Heart right ventricle (tissue), 16 donors: ENCODE measurements at regions not wholly inside any gene's neighbourhood (a gene's known extent, or its start where the extent isn't known, plus 50 kb on each side); places are given as distances from the start of the nearest gene placed in this dataset.

Source experiments
- ATAC-seq, 8 donors: fragments of 200-7000 bp; cut with Tn5 transposase; one replicate each; pipeline ENCODE4 v1.9.1; 2020; ENCODE audit warnings: mild to moderate bottlenecking in 8 of 8, moderate library complexity in 8 of 8, moderate number of reproducible peaks in 1 of 8
- DNase-seq, 2 donors: peaks; one replicate each; pipeline ENCODE4 v3.0.0-alpha.2; 2020
- H3K27ac ChIP-seq, 10 donors: fragments of 200-600 bp; sonication (generic) in 2 of 10; one replicate each; pipeline versions ENCODE4 v1.5.0 to v1.8.0; 2020 to 2022; ENCODE audit warnings: mild to moderate bottlenecking in 3 of 10
- H3K27me3 ChIP-seq, 7 donors: fragments of 200-600 bp; one replicate each; pipeline ENCODE4 v1.8.0; 2021 to 2022; ENCODE audit warnings: mild to moderate bottlenecking in 2 of 7
- H3K36me3 ChIP-seq, 9 donors: fragments of 200-600 bp; sonication (generic) in 1 of 9; one replicate each; pipeline versions ENCODE4 v1.5.0 to v1.8.0; 2020 to 2022; ENCODE audit warnings: mild to moderate bottlenecking in 2 of 9
- H3K4me1 ChIP-seq, 9 donors: fragments of 200-600 bp; sonication (generic) in 1 of 9; one replicate each; pipeline versions ENCODE4 v1.5.0 to v1.8.0; 2020 to 2022; ENCODE audit warnings: mild to moderate bottlenecking in 4 of 9
- H3K4me3 ChIP-seq, 10 donors: fragments of 200-600 bp; sonication (generic) in 2 of 10; one replicate each; pipeline versions ENCODE4 v1.5.0 to v1.8.0; 2020 to 2022; ENCODE audit warnings: mild to moderate bottlenecking in 7 of 10, moderate library complexity in 2 of 10
- H3K9me3 ChIP-seq, 11 donors: fragments of 200-600 bp in 10 of 11; sonication (generic) in 2 of 11; one replicate each; pipeline versions ENCODE4 v1.5.0 to v1.8.0; 2013 to 2022; ENCODE audit warnings: mild to moderate bottlenecking in 2 of 11, control low read depth in 1 of 11, moderate library complexity in 1 of 11
- CTCF ChIP-seq, 9 donors: fragments of 200-600 bp; sonication (generic) in 2 of 9; IDR thresholded peaks; one replicate each; pipeline versions ENCODE4 v1.5.0 to v1.8.0; 2021 to 2022; ENCODE audit warnings: antibody characterized with exemption in 9 of 9, mild to moderate bottlenecking in 5 of 9, moderate library complexity in 1 of 9
- WGBS, 2 donors: extraction: QIAGEN DNeasy Blood & Tissue Kit; methylation state at CpG; one replicate each; pipeline ENCODE4 v1.1.7; 2013; ENCODE audit warnings: inconsistent platforms in 1 of 2; 5-methylcytosine and 5-hydroxymethylcytosine counted together
- intact Hi-C, 10 donors: fragments of 100-400 bp; cut with DNase I; formaldehyde crosslinking; loops; one replicate each; pipeline versions ENCODE4 v1.11.1 to v1.14.2; 2022
- donor health status: Arrhythmogenic right ventricular cardiomyopathy.
- donor health status: ischemic (EF 13 %, LVEDD 7.1; RV severe dilation, severe dysfunction).
- donor health status: healthy with polysubstance abuse.
- donor health status: DM: no; HTN: yes; CAD: no.
- donor health status: DM: no; HTN: no; CAD: no.
- donor health status: ischemic (EF 25% LVEDD 6.9; RV normal size, moderate dysfunction).
- donor health status: ischemic (EF 25% LVEDD 5.7; RV mildly dilated, moderate dysfunction).
- donor health status: healthy.
- donor health status: DM: yes; HTN: yes; CAD: no.
- donor health status: Ischemic cardiomyopathy.
- donor health status: ischemic (EF 35%, LVEDD 5.7; RV mildly dilated, moderate dysfunction).
- donor health status: nonischemic (EF 11% LVEDD 7.7; RV severe dilation, severe dysfunction).
- donor health status: DM: yes; HTN: yes; CAD: no.
- donor health status: PGD.
- donor health status: ischemic (EF 29% LVEDD 5.4; RV normal size, mild dysfunction).
- donor health status: nonischemic (EF 23%, LVEDD 6.1; RV moderate dilation, normal function).

GRCh38 chr14:26173581-26174110, 424.2 kb downstream of the NOVA1 start:
- intact Hi-C loops: no loop called here
- ATAC-seq: no peak
- Histone ChIP-seq H3K27ac (no peak overlapping the region), H3K36me3 (no peaks in the 10 kb centered on the region), H3K27me3 (no peaks in the 10 kb centered on the region), H3K4me3 (no peak overlapping the region), H3K4me1 (no peaks in the 10 kb centered on the region), H3K9me3 (no peaks in the 10 kb centered on the region)
- no peak for DNase-seq
- 36% methylated on average over 2 of the region's 2 CpGs for WGBS, 2 donors
- TF ChIP-seq CTCF (IDR thresholded peaks at IDR 0.05): no peak

- no peaks in the 10 kb centered on the region for H3K27me3 ChIP-seq
- no peak for TF ChIP-seq CTCF (IDR thresholded peaks at IDR 0.05)
These were observed 425.4 kb downstream of the NOVA1 start for GRCh38 chr14:26172396-26172795.

GRCh38 chr14:26170885-26171284, 426.9 kb downstream of the NOVA1 start:
- Histone ChIP-seq H3K27me3 (no peaks in the 10 kb centered on the region), H3K4me1 (no peaks in the 10 kb centered on the region), H3K4me3 (no peak overlapping the region), H3K36me3 (no peaks in the 10 kb centered on the region), H3K9me3 (no peaks in the 10 kb centered on the region), H3K27ac (no peak overlapping the region)
- DNase-seq (no peak), ATAC-seq (no peak)
- TF ChIP-seq CTCF (IDR thresholded peaks at IDR 0.05): no peak
- WGBS, 2 donors: 69 to 74% methylated on average over 1 of the region's 1 CpG
- intact Hi-C loops: no loop called here

More at GRCh38 chr14:26172396-26172795, 425.4 kb downstream of the NOVA1 start:
- Histone ChIP-seq H3K27ac (no peak overlapping the region), H3K4me1 (no peaks in the 10 kb centered on the region), H3K36me3 (no peaks in the 10 kb centered on the region), H3K4me3 (no peak overlapping the region), H3K9me3 (no peaks in the 10 kb centered on the region)
- DNase-seq (no peak), ATAC-seq (no peak)
- intact Hi-C loops: no loop called here

GRCh38 chr14:26163761-26164160, 434.1 kb downstream of the NOVA1 start:
- Histone ChIP-seq H3K36me3 (no peaks in the 10 kb centered on the region), H3K4me1 (no peaks in the 10 kb centered on the region), H3K27me3 (no peaks in the 10 kb centered on the region), H3K9me3 (peaks cover 0 to 15% (median 0%) of the 10 kb centered on the region in 11 donors), H3K4me3 (no peak overlapping the region), H3K27ac (no peak overlapping the region)
- DNase-seq: no peak
- peak in 3 of 9 donors; percentile 16 to 32 (median 16) for TF ChIP-seq CTCF (IDR thresholded peaks at IDR 0.05)
- intact Hi-C loops: no loop called here
- 35 to 54% methylated on average over 1 of the region's 1 CpG for WGBS, 2 donors
- ATAC-seq: no peak
